PFSK-1 (cell line): ENCODE measurements at regions not wholly inside any gene's neighbourhood (a gene's known extent, or its start where the extent isn't known, plus 50 kb on each side); places are given as distances from the start of the nearest gene placed in this dataset.

Source experiments
- FOXP2 ChIP-seq: optimal IDR thresholded peaks from 2 replicates; pipeline ENCODE3; 2011; ENCODE audit warnings: borderline replicate concordance, control low read depth, inconsistent platforms; ENCODE audit not compliant: insufficient read depth; ENCODE audit errors: extremely low read length, extremely low read depth
- POLR2AphosphoS5 ChIP-seq: IDR thresholded peaks from 2 replicates; pipeline ENCODE4 v1.6.1; 2012; ENCODE audit warnings: low read depth, mild to moderate bottlenecking, control low read depth, low read length, moderate library complexity
- SIN3A ChIP-seq: IDR thresholded peaks from 2 replicates; pipeline ENCODE4 v1.6.1; 2012; ENCODE audit warnings: mild to moderate bottlenecking, low read length, moderate library complexity, borderline replicate concordance; ENCODE audit not compliant: insufficient read depth
- TAF1 ChIP-seq: IDR thresholded peaks from 2 replicates; pipeline ENCODE4 v1.6.1; 2012; ENCODE audit warnings: low read length, control low read depth, borderline replicate concordance; ENCODE audit not compliant: insufficient read depth
- TF ChIP-seq, protein P1 (sequence below), 2 experiments: IDR thresholded peaks; 2 replicates each; pipeline versions ENCODE4 v1.6.1 to v1.8.0; 2011 to 2012; ENCODE audit warnings: low read depth in 2 of 2, low read length in 2 of 2, control low read depth in 1 of 2, inconsistent platforms in 1 of 2, mild to moderate bottlenecking in 1 of 2, moderate library complexity in 1 of 2; ENCODE audit not compliant: insufficient read depth in 1 of 2

DNA sequence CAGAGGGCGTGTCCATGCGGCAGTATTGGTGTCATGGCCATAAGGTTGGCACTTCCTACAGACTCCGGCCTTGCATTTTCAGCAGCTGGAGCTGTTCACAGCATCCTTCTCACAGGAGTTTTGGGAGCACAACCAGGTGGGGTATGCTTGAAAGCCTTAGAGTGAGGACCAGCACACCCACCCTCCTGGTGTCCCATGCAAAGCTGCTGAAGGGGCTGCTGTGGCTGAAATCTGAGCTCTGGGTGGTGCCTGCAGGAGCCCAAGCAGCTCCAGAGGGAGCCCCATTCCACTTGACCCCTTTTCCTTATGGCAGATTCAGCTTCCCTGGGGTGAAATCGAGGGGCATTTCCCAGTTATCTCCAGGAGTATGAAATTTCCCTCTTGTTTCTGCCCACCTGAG is 74.0 kb upstream of the BHLHE23 start:
- TF ChIP-seq FOXP2 (no peak), TAF1 (no peak), POLR2AphosphoS5 (no peak)
- TF ChIP-seq, protein P1, sequence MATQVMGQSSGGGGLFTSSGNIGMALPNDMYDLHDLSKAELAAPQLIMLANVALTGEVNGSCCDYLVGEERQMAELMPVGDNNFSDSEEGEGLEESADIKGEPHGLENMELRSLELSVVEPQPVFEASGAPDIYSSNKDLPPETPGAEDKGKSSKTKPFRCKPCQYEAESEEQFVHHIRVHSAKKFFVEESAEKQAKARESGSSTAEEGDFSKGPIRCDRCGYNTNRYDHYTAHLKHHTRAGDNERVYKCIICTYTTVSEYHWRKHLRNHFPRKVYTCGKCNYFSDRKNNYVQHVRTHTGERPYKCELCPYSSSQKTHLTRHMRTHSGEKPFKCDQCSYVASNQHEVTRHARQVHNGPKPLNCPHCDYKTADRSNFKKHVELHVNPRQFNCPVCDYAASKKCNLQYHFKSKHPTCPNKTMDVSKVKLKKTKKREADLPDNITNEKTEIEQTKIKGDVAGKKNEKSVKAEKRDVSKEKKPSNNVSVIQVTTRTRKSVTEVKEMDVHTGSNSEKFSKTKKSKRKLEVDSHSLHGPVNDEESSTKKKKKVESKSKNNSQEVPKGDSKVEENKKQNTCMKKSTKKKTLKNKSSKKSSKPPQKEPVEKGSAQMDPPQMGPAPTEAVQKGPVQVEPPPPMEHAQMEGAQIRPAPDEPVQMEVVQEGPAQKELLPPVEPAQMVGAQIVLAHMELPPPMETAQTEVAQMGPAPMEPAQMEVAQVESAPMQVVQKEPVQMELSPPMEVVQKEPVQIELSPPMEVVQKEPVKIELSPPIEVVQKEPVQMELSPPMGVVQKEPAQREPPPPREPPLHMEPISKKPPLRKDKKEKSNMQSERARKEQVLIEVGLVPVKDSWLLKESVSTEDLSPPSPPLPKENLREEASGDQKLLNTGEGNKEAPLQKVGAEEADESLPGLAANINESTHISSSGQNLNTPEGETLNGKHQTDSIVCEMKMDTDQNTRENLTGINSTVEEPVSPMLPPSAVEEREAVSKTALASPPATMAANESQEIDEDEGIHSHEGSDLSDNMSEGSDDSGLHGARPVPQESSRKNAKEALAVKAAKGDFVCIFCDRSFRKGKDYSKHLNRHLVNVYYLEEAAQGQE (IDR thresholded peaks at IDR 0.05; ENCODE audit: insufficient read depth in 1 of 2, low read depth in 2 of 2, low read length in 2 of 2) = no peak

DNA sequence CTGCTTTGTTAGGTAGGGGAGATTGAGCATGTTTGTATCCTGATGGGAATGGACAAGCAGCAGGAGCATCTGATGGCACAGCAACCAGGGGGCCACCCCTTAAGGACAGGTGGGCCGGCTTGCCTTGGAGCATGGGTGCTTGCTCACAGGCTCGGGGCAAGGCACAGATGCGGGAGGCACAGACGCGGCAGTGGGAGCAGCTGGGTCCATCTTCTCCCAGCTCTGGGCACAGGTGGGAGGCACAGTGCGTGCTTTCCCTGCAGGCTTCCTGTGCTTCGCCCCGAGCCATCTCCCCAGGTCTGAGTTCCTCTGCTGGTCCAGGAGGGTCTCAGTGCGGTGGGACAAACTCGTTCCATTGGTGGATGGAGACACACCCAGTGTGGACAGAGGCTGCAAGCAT is 73.6 kb upstream of the BHLHE23 start:
- TF ChIP-seq, protein P1 (IDR thresholded peaks at IDR 0.05; ENCODE audit: insufficient read depth in 1 of 2, low read depth in 2 of 2, low read length in 2 of 2) = no peak
- TF ChIP-seq FOXP2 (no peak), SIN3A (no peak), TAF1 (no peak), POLR2AphosphoS5 (no peak)

DNA sequence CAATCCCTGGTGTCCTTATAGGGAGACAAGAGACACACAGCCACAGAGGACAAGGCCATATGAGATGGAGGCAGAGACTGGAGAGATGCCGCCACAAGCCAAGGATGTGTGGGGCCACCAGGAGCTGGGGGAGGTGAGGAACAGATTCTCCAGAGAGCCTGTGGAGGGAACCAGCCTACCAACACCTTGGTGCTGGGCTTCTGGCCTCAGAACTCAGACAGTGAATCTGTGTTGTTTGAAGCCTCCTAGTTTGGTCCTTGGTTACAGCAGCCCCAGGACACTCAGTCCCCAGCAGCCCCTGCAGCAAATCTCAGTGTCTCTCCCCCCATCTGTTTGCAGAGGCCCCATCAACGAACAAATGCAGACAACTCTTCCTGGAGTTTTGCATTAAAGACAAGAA is 73.2 kb upstream of the BHLHE23 start:
- TF ChIP-seq POLR2AphosphoS5 = no peak
- TF ChIP-seq SIN3A = no peak
- no peak for TF ChIP-seq TAF1
- TF ChIP-seq FOXP2 = no peak
- TF ChIP-seq, protein P1 (IDR thresholded peaks at IDR 0.05; ENCODE audit: insufficient read depth in 1 of 2, low read depth in 2 of 2, low read length in 2 of 2) = no peak

DNA sequence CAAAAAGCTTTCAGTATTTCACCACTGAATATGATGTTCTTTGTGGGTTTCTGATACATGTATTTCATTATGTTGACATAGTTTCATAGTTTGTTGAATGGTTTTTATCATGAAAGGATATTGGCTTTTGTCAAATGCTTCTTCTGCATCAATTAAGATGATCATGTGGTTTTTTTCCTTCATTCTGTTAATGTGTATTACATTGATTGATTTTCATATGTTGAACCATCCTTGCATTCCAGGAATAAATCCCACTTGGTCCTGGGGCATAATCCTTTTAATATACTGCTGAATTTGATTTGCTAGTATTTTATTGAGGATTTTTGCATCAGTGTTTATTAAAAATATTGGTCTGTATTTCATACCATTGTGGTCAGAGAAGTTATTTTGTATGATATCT is 70.9 kb upstream of the BHLHE23 start:
- TF ChIP-seq POLR2AphosphoS5 (no peak), TAF1 (no peak), FOXP2 (no peak), SIN3A (no peak)
- TF ChIP-seq, protein P1 (IDR thresholded peaks at IDR 0.05; ENCODE audit: insufficient read depth in 1 of 2, low read depth in 2 of 2, low read length in 2 of 2) = no peak

DNA sequence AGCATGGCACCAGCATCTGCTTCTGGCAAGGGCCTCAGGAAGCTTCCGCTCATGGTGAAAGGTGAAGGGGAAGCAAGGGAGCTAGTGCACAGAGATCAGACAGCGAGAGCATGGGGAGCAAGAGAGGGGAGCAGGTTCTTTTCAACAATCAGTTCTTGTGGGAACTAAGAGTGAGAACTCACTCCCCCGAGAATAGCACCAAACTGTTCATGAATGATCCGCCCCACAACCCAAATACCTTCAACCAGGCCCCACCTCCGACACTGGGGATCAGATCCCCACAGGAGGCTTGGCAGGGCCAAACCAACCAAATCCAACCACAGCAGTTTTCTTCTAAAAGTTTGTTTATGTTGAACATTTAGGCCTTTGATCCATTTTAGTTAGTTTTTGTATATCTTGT is 69.7 kb upstream of the BHLHE23 start:
- no peak for TF ChIP-seq POLR2AphosphoS5
- TF ChIP-seq FOXP2 = no peak
